NCI-H187 (cell line): ENCODE measurements at regions not wholly inside any gene's neighbourhood (a gene's known extent, or its start where the extent isn't known, plus 50 kb on each side); places are given as distances from the start of the nearest gene placed in this dataset.

ENCODE experiments used
- DNase-seq, 2 experiments: peaks; one replicate each; lab custom pipeline; 2025; lab: John Stamatoyannopoulos, UW

DNA sequence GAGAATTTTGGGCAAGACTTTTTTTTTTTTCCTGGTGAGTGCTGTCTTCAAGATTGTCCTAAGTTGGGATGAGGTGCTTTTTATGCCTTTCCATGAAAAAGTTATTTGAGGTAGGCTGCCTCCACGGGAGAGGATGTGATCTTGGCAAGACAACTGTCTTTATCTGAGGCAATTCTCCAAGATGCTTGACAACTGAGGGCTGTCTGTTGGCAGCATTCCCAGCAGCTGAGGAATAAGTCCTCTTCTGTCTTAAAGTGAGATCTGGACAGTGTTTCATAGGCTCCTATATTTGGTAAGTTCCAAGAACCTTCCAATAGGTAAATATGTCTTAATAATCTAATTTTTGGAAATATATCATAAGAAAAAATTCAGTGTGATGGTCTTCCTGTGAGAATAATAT lies 662.0 kb downstream of the CDH11 start:
- DNase-seq = no peak

DNA sequence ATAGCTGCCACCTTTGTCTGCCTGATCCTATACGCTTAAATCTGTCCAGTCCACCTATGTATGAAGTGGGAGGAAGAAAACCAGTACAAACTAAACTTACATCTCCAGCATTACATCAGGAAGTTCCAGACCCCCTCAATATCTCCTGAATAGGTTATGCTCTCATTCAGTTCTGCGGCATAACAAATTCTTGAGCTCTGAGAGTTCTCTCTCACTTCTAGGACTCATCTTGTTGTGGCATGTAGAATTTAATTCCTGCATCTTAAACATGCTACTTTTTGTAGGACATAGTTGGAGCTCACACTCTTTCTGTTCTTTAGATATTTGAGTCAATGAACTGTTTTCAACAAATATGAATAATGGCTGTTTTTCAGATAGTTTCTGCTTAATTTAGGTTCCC lies 662.5 kb downstream of the CDH11 start:
- DNase-seq = no peak

DNA sequence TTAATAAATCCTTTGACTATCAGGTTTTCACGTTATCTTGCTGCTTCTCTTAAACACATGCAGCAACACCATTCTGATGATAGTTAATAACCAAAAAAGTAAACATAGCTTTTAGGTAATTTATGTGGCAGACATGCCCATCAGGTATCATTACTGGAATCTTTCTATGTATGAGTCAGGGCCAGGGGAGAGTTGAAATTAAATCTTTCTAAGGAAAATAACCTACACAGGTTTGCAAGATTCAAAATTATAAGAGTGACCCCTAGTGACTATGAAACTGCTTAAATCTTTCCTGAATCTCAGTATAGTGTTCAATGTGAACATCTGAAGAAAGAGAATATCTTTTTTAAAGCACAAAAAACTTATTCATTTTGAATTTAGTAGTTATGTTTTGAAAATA lies 666.6 kb downstream of the CDH11 start:
- DNase-seq = no peak

DNA sequence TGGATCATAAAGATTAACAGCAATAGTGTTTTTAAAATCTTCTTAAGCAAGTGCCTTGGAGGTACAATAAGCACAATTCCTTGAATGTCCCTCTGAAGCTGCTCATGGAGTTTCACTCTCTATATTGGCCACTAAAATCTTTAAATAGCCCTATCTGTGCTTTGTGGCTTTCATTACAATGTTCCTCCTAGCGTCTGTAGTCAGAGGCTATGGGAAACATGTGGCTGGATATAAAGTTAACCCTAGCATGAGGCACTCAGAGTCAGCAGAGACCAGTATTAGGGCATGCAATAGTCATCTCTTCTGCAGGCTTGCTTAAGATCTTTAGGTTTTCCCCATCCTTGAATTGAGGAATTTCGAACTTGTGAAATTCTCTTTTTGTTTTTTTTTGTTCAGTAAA lies 668.2 kb downstream of the CDH11 start:
- no peak for DNase-seq

DNA sequence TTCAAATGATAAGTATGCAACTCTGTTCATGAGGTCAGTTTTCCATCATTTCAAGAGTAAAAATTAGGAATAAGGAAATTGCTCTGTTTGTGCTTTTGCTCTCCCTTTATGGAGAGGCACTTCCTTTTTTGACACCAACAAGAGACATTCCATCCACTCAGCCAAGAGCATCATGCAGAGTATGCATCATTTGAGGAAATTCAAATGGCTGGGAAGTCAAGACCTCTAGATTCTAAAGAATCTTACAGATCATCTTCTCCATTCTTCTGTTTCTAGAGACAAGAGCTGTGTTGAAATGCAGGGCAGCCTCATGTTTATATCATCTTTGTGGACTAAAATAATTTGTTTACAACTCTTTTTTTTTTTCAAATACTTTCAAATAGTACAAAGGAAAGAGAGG lies 669.4 kb downstream of the CDH11 start:
- no peak for DNase-seq

DNA sequence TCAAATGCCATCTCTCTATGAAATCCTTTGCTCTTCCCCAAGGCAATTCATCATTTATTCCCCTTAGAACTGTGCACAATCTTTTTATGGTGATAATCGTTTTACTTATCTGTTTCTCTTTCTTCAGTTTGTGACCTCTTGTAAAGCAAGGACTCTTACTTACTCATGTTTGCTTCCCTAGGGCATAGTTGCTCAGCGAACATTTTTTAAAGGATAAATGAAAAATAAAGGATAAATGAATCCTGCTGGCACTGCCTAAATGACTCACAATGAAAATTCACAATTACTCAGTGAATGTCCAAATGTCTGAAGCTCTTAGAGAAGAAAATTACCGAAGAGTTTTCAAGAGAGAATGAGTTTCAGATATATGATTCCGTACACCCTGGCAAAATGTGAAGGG lies 671.7 kb downstream of the CDH11 start:
- no peak for DNase-seq

DNA sequence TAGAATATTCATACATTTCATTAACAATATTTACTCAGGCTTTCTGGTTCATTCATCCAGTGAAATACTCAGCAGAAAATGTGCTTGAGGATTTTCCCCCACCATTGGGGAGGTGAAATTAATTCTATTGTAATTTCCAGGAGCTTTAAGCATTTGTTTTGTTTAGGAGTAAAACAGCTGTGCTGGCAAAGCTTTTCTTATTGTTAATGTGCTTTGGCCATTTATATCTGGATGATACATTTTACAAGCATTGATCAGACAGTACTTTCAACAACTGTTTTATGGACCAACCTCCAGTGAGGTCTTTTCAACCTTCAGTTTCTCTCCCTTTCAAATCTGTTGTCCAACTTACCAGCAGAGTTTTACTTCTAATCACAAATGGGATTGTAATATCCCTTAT lies 672.4 kb downstream of the CDH11 start:
- no peak for DNase-seq

DNA sequence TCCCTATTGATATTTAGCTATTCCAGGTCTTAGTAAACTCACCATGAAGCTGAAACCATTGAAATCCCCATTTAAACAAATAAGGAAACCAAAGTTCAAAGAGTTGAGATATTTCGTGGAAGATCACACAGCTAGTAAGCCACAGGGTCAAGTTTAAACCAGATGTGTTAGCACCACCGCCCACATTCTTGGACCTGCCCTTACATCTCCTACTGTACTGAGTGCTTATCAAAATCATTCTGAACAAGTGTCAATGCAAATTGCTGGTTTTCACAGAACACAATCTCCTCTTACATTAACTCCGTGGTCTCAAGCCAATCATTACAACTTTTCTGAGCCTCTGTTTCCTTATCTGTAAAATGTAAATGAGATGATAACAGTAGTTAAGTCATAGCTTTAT lies 676.2 kb downstream of the CDH11 start:
- DNase-seq = no peak

DNA sequence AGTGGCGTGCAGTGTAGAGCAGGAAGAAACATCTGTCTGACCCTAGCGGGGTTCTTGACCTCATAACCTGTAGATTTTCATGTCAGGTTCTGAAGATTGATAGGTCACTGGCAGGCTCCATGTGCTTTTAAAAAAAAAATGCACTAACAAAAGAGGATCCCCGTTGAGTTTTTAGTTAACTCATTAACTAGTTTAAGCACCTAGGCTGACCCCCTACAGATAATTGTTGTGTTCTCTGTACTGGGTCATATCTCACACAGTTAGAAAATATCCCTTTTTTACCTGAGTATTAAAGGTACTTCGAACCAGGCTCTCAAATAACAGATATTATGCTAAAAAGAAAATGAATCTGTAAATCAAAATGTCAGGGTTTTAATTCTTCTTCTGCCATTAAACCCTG lies 676.6 kb downstream of the CDH11 start:
- no peak for DNase-seq

GRCh38 chr16:64440421-64440831 lies 681.4 kb downstream of the CDH11 start:
- no peak for DNase-seq

DNA sequence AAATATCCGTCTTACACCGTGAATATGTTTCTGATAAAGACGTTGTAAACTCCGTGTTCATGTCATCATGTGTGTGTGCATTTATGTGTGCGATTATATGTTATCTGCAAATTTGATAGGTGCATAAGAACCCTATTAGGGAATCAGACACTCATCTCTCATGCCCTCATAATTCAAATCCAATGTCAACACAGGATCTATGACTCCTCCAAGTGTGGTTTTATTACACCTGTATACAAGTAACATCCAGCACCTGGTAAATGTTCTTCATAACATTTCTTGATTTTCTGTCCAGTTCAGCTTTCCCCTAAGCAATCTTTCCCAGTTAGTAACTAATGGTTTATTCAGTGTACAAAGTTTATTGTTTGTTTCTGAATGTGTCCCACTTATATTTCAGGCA lies 681.9 kb downstream of the CDH11 start:
- DNase-seq = no peak

DNA sequence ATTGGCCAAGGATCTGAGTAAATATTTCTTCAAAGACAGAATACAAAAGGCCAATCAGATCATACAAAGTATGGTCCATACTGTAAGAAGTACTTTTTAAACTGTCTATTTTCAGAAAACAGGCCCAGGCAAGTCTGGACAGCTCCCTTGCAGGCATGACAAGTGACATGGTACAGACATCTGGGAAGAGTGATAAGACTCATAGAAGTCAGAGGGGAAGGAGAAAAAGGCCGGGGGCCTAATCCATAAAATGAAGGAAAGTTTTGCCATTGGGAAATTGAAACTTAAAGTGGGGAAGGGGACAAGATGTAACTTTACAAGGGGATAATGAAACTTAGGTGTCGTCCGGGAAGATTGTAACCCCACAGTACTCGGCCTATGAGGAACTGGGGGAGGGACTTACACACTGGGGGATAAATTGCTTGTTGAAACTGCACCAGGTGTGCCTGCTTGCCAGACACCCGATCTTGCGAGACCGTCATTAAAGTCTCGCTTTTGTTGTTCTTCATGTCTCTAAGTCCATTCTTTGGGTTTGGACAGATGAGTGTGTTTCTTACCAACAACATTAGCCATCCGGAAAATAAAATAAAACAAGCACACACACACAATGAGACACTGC lies 684.0 kb downstream of the CDH11 start:
- no peak for DNase-seq

DNA sequence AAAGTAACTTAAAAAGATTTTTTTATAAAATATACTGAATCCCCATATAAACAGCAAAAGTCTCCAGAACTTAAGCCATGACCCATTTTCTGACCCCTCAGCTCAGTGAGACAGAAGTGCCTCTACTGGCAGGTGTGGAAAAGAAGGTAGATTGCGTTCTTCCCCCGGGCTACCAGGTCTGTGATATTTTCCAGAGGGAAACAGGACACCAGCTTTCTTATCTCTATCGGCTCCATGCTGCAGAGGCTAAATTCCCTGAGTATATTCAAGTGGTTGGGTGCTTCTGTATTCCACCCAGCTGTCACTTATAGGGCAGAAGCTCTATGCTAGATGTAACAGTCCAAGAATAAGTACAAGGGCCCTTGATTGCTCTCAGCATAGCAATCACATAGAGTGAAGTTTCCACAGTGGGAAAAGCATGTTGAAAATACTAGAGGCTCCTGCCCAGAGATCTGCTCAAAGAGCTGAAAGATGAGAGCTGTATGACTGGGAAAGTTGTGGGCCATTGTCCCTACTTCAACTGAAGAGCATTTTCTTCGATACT lies 687.3 kb downstream of the CDH11 start:
- DNase-seq = peak; percentile 17 to 72

DNA sequence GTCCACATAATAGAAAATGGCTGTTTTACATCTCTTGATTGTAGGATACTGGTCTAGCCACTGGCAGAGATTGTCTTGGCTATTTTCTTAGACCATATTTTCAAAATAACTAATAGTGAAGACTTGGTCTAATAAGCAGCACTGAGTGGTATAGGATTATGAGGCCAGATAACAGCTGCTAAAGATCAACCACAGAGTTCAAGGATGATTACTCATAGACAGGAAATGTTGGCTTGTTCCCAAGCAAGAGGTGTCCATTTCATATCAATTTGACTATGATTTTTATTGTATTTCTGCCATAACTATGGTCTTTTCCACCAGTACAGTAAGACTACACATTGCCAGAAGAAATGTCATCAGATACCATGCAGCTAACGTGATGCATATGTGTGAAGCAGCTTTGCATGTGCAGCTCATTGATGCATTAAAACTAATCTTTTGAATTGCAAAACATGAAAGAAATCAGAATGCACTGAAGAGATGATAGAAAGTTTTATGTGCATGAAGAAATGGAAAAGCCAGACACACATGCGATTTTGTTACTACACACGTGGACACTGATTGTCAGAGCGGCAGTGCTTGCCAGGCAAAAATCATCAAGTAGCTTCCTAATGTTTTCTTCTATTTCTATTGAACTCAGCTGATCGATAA lies 693.3 kb downstream of the CDH11 start:
- no peak for DNase-seq

DNA sequence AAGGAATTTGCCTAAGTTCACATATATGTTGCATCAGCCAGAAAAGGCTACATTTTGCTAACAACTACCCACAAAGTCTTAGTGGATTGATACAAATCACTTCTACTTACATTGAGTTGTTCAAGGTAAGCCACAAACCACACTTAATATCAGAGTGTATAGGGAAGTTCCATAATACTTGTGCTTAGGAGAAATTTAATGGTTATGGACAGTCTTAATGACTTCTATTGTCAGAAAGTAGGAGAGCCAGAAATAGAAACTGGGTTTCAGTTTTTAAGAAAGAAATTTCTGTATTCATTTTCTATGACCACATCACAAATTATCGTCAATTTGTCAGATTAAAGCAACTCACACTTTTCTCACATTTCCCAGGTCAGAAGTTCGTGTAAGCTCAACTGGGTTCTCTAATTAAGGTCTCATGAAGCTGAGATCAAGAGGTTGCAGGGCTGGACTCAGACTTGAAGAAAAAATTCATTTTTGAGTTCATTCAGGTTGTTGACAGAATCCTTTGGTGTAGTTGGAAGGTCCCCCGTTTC lies 695.7 kb downstream of the CDH11 start:
- no peak for DNase-seq

DNA sequence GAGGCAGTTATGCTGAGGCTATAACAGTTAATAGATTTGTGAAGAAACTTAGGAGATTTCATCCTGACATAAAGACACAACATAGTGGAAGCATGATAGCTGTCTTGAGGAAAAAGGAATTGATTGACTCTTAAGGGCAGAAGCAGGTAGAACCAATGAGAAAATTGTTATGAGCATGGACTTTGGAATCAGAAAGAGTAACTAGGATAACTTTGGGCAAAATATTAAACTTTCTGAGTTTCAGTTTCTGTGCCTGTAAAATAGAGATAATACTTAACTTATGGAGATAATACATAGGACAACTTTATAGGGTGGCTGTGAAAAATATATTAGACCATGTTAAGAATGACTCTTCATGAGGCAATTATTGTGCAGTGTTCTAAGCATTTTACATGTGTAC lies 696.5 kb downstream of the CDH11 start:
- no peak for DNase-seq

- no peak for DNase-seq
These were observed 699.6 kb downstream of the CDH11 start for GRCh38 chr16:64422259-64422658.

DNA sequence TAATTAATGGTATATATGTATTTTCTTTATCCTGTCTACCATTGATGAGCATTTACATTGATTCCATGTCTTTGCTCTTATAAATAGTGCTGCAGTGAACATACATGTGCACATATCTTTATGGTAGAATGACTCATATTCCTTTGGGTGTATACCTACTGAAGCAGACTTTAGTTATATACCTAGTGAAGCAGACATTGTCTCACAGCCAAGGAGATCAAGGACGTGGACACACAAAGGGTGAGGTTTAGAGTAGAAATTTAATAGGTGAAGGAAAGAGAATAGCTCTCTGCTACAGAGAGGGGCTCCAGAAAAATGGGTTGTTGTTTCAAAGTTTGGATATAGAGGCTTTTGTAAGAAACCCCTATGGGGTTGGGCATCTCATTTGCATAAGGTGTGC lies 700.3 kb downstream of the CDH11 start:
- DNase-seq = no peak

GRCh38 chr16:64419832-64420231 lies 702.0 kb downstream of the CDH11 start:
- no peak for DNase-seq

- DNase-seq = no peak
These were observed 704.1 kb downstream of the CDH11 start for GRCh38 chr16:64417711-64418227.

GRCh38 chr16:64416216-64417005 lies 705.5 kb downstream of the CDH11 start:
- no peak for DNase-seq

DNA sequence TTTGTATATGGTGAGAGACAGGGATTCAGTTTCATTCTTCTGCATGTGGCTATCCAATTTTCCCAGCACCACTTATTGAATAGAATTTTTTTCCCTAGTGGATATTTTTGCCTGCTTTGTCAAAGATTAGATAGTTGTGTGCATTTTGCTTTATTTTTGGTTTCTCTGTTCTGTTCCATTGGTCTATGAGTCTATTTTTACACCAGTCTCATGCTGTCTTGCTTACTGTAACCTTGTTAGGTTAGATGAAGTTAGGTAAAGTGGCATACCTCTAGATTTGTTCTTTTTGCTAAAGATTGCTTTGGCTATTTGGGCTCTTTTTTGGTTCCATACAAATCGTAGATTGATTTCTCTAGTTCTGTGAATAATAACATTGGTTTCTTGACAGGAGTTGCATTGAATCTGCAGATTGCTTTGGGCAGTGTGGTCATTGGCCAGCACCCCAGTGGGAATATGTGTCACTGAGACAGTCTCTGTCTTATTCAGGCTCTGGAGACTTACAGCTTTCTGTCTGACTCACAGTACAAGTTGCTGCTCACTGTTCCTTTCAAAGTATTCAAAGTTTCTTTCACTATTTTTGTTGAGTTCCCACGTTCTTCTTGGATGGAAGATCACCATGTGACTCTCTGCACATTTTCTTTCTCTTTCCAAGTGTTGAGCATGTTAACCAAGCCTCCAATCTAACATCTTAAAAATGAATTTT lies 709.1 kb downstream of the CDH11 start:
- DNase-seq = no peak
